Fibroblast of villous mesenchyme (primary cell): ENCODE measurements at regions not wholly inside any gene's neighbourhood (a gene's known extent, or its start where the extent isn't known, plus 50 kb on each side); places are given as distances from the start of the nearest gene placed in this dataset.

ENCODE experiments used
- DNase-seq: peaks from one replicate; pipeline ENCODE4 v3.0.0-alpha.2; 2010; ENCODE audit warnings: low read depth
- H3K4me3 ChIP-seq: 2 replicates; pipeline ENCODE4 v1.5.1; 2011; ENCODE audit warnings: low read depth, mild to moderate bottlenecking, low read length
- CTCF ChIP-seq: IDR thresholded peaks from 2 replicates; pipeline ENCODE4 v1.5.1; 2012; ENCODE audit warnings: low read depth, mild to moderate bottlenecking, low read length; ENCODE audit not compliant: insufficient read depth

GRCh38 chr2:57862153-57862552 lies 184.5 kb upstream of the VRK2 start:
- no peak overlapping the region for H3K4me3 ChIP-seq
- no peak for DNase-seq
- no peak for TF ChIP-seq CTCF

- no peak overlapping the region for H3K4me3 ChIP-seq
- no peak for DNase-seq
- no peak for TF ChIP-seq CTCF
Measured at GRCh38 chr2:57862727-57863126, 183.9 kb upstream of the VRK2 start.

- DNase-seq, result no peak
- no peak overlapping the region for H3K4me3 ChIP-seq
- TF ChIP-seq CTCF, result no peak
Measured at GRCh38 chr2:57864926-57865325, 181.7 kb upstream of the VRK2 start.

- DNase-seq, result no peak
- H3K4me3 ChIP-seq, result no peak overlapping the region
- no peak for TF ChIP-seq CTCF
Measured at GRCh38 chr2:57867730-57868129, 178.9 kb upstream of the VRK2 start.

- no peak for DNase-seq
- H3K4me3 ChIP-seq, result no peak overlapping the region
- no peak for TF ChIP-seq CTCF
Measured at GRCh38 chr2:57868619-57869139, 177.9 kb upstream of the VRK2 start.

GRCh38 chr2:57869758-57870344 lies 176.8 kb upstream of the VRK2 start:
- no peak for TF ChIP-seq CTCF
- DNase-seq, result no peak
- no peak overlapping the region for H3K4me3 ChIP-seq

GRCh38 chr2:57876313-57876712 lies 170.3 kb upstream of the VRK2 start:
- DNase-seq, result no peak
- no peak for TF ChIP-seq CTCF

More at GRCh38 chr2:57876313-57876712, 170.3 kb upstream of the VRK2 start:
- H3K4me3 ChIP-seq, result no peak overlapping the region
